Activated T-cell treated with anti-CD3 and anti-CD28 coated beads, Interleukin-2, amount 50 U/mL, for 4 hours (primary cell): ENCODE measurements at regions not wholly inside any gene's neighbourhood (a gene's known extent, or its start where the extent isn't known, plus 50 kb on each side); places are given as distances from the start of the nearest gene placed in this dataset.

Experiments
- ATAC-seq, 2 donors: fragments of 200-7000 bp; cut with Tn5 transposase; one replicate each; pipeline ENCODE4 v1.10.0; 2021
- DNase-seq: peaks from one replicate; pipeline ENCODE4 v3.0.0-alpha.2; 2020
- H3K27me3 Mint-ChIP-seq: one replicate; pipeline ENCODE4 v1.8.0; 2021; ENCODE audit warnings: low read depth, mixed read lengths
- H3K36me3 Mint-ChIP-seq: one replicate; pipeline ENCODE4 v1.8.0; 2022; ENCODE audit warnings: mixed read lengths; ENCODE audit not compliant: insufficient read depth
- H3K4me1 Mint-ChIP-seq: one replicate; pipeline ENCODE4 v1.8.0; 2021; ENCODE audit warnings: low read depth, mixed read lengths
- H3K4me3 Mint-ChIP-seq: one replicate; pipeline ENCODE4 v1.8.0; 2021; ENCODE audit warnings: mild to moderate bottlenecking, moderate library complexity, mixed read lengths
- H3K9me3 Mint-ChIP-seq: one replicate; pipeline ENCODE4 v1.8.0; 2021; ENCODE audit warnings: mixed read lengths

DNA sequence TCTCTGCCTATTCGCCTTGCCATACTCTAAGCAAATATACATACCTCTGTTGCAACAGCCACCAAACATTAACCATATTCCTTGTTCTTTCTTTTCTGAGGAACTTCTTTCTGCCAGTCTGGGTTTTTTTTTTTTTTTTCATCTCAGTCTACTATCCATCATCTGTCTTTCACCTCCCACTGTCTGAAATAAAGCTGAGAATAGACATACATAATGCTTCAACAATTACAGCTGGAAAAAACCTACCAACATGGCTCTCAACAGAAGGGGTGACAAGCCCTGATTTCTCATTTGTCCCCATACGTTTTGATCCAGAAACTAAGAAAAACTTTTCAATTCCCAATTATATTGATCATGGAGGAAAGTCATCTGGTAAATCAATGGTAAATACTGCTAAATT is 728.8 kb upstream of the POU3F3 start:
- H3K4me1 Mint-ChIP-seq = no peaks in the 10 kb centered on the region
- peaks cover 7% of the 10 kb centered on the region for H3K9me3 Mint-ChIP-seq
- no peak for ATAC-seq
- H3K27me3 Mint-ChIP-seq = no peaks in the 10 kb centered on the region
- no peaks in the 10 kb centered on the region for H3K36me3 Mint-ChIP-seq
- DNase-seq = no peak
- H3K4me3 Mint-ChIP-seq = no peak overlapping the region

DNA sequence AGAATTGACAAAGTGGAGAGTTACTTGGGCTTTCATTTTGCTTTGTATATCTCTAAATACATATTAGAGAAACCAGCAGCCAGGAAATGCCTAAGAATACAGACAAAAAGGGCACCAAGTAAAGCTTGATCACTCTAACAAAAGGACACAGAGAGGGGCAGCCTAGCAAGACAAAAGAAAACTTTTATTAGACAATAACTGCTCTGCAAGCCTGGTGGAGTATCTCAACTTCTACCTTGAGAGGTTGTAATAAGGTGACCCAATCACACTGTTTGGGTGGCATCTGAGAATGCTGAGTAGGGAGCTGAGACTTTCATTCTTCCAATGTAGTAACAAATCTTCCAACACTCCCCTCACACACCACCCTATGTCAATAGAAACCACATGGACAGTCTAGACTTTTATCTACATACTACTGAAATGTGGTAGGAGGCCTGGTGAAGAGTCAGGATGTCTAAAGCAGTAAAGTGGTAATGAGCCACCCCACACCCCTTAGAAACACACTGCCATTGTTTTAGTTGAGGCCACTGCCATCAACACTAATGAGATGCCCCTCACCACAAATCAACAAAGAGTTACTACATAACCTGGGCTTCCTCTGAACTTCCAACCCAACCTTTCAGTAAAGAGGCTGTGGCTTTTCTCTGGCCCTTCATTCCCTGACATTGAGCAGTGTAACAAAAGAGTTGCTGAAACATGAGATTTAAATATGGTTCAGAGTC is 726.7 kb upstream of the POU3F3 start:
- Mint-ChIP-seq H3K4me3 (no peak overlapping the region), H3K4me1 (no peaks in the 10 kb centered on the region), H3K9me3 (peaks cover 7% of the 10 kb centered on the region), H3K36me3 (no peaks in the 10 kb centered on the region), H3K27me3 (no peaks in the 10 kb centered on the region)
- DNase-seq (no peak), ATAC-seq (no peak)

DNA sequence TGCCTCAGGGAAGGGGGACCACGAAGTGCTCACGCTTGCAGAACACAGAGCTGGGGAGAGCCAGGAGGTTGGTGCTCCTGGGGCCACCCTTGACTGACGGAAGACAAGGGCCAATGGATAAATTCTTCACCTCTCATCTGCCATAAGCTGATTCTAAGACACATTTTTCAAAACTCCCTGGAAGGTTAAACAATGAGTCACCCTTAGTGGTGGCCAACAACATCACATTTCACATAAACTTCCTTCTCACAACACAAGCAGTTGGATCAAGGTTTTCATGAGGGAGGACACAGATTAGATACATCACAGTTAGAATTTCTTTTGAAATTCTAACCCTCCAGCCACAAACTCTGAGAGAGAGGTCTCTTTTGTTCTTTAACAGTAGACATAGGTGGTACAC is 713.6 kb upstream of the POU3F3 start:
- DNase-seq = no peak
- ATAC-seq = no peak
- Mint-ChIP-seq H3K36me3 (no peaks in the 10 kb centered on the region), H3K4me1 (no peaks in the 10 kb centered on the region), H3K27me3 (no peaks in the 10 kb centered on the region), H3K9me3 (peaks cover 15% of the 10 kb centered on the region), H3K4me3 (no peak overlapping the region)

DNA sequence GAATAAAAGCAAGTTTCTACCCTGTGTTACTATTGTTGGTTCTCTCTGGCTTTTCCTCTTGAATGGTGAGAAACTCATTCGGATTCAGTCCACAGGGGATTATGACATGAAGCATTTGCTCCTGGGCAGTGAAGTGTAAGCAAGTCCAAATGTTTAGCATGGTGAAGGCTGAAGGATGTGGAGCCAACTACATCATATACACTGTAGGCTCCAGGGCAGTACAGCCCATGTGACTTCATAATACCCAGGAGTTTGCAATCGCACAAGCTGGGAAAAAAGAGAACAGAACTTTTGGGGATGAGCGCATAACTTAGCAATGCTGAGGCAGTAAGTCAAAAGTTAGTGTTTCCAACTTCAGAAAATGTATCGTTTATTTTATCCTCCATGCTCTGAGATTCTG is 695.7 kb upstream of the POU3F3 start:
- ATAC-seq (no peak), DNase-seq (no peak)
- Mint-ChIP-seq H3K27me3 (no peaks in the 10 kb centered on the region), H3K36me3 (no peaks in the 10 kb centered on the region), H3K4me1 (no peaks in the 10 kb centered on the region), H3K9me3 (peaks cover 10% of the 10 kb centered on the region), H3K4me3 (no peak overlapping the region)

DNA sequence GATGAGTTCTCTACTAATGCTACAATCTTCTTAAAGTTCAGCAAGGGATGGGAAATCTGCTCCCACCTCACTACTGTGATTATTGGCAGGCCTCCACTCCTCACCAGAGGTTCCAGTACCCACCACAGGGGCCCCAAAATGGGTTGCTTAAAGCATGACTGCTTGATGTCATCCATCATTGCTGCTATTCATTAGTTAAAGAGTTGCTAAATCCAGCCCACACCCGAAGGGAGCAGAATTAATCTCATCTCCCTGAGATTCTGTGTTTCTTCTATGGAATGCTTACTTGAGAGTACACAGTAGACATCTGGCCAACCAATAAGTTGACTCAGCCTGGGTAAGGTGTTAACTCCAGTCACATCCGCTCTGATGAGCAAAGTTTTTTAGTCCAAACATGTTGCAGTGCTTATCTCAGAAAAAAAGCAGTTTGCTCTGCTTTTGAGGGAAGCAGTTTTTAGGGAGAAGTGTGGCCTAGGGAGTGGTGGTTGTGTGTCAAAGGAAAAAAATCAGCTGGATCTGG is 690.2 kb upstream of the POU3F3 start:
- Mint-ChIP-seq H3K36me3 (no peaks in the 10 kb centered on the region), H3K4me1 (no peaks in the 10 kb centered on the region), H3K27me3 (no peaks in the 10 kb centered on the region), H3K4me3 (no peak overlapping the region), H3K9me3 (peaks cover 10% of the 10 kb centered on the region)
- no peak for DNase-seq
- no peak for ATAC-seq

DNA sequence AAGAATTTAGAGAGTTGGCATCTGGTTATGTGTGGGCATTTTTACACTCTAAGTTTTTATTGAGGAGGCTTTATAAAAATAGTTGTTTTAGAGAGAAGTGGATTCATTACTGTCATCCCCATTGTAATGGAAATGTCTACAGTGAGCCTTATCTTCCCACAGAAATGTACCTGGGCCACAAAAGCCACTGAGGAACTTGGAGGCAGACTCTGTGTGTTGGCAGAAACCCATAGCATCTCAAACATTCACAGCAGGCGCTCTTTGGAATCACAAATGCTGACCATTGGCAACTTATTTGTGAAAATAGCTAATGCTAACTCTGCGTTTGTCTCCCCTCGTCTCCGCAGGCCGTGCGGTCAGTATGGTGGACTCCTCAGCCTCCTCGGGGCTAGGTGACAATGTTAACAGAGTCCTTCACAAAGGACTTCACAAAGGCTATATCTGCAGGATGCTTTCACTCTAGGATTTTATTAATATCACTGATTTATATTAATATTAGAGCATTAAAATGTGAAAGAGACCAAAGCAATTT is 689.1 kb upstream of the POU3F3 start:
- Mint-ChIP-seq H3K4me3 (no peak overlapping the region), H3K9me3 (peaks cover 10% of the 10 kb centered on the region), H3K27me3 (no peaks in the 10 kb centered on the region), H3K4me1 (no peaks in the 10 kb centered on the region), H3K36me3 (no peaks in the 10 kb centered on the region)
- no peak for DNase-seq
- ATAC-seq = no peak

DNA sequence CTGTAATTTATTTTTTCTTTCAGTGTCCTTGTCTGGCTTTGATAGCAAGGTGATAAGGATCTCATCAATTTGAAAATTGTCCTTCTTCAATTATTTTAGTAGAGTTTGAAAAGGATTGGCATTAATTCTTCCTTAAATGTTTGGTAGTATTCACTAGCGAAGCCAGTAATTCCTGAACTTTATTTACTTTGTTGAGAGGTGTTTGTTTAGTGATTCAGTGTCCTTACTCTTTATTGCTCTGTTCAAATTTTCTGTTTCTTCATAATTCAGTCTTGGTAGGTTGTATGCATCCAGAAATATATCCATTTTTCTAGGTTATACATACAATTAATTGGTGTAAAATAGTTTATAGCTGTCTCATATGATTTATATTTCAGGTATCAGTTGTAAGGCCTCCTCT is 676.7 kb upstream of the POU3F3 start:
- Mint-ChIP-seq H3K4me1 (no peaks in the 10 kb centered on the region), H3K9me3 (peaks cover 23% of the 10 kb centered on the region), H3K4me3 (no peak overlapping the region), H3K36me3 (no peaks in the 10 kb centered on the region), H3K27me3 (no peaks in the 10 kb centered on the region)
- ATAC-seq (no peak), DNase-seq (no peak)

DNA sequence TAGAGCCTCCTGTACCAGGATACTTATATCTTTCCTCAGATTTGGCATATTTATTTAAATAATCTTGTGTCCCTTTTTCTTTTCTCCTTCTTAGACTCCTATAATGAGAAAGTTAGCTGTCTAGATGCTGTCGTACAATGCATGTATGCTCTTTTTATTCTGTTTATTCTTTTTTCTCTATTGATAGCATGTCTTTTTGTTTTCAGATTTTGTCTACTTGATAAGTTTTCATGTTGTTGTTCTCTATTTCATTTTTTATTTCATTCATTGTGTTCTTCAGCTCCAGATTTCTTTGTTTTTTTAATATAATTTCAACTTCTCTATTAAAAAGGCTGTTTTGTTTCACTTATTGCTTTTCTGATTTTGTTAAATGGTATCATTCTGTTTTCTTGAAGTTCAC is 674.3 kb upstream of the POU3F3 start:
- no peak overlapping the region for H3K4me3 Mint-ChIP-seq
- no peak for DNase-seq
- peaks cover 35% of the 10 kb centered on the region for H3K9me3 Mint-ChIP-seq
- H3K4me1 Mint-ChIP-seq = no peaks in the 10 kb centered on the region
- no peaks in the 10 kb centered on the region for H3K27me3 Mint-ChIP-seq
- no peak for ATAC-seq
- no peaks in the 10 kb centered on the region for H3K36me3 Mint-ChIP-seq

DNA sequence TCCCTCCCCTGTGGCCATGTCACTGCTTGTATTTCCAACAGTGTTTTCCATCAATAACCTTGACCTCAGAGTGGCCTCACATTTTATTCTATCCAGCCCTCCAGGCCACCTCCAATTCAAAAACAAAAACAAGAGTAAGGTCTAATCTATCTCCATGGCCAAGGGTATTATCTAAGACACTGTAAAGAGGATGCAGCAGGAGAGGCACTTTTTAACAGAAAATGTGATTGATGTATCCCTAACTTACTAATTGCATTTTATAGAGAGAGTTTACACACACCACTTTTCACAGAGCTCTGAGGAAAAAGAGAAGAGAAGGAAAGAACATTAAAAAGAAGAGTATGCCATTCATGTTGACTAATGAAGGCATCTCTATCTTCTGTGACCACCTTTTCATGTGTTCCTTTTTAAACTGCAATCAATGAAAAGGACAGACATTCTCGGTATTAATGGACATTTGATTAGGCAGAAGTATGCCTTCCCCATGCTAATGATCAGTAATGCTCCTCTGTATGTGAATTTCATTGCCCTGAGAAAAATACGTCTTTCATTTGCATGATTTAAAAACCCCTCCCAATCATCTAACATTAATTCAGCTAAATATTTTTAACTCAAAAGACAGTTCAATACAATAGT is 653.3 kb upstream of the POU3F3 start:
- DNase-seq (no peak), ATAC-seq (no peak)
- peaks cover 3% of the 10 kb centered on the region for H3K9me3 Mint-ChIP-seq
- H3K36me3 Mint-ChIP-seq = no peaks in the 10 kb centered on the region
- H3K4me1 Mint-ChIP-seq = no peaks in the 10 kb centered on the region
- H3K27me3 Mint-ChIP-seq = no peaks in the 10 kb centered on the region
- H3K4me3 Mint-ChIP-seq = no peak overlapping the region

DNA sequence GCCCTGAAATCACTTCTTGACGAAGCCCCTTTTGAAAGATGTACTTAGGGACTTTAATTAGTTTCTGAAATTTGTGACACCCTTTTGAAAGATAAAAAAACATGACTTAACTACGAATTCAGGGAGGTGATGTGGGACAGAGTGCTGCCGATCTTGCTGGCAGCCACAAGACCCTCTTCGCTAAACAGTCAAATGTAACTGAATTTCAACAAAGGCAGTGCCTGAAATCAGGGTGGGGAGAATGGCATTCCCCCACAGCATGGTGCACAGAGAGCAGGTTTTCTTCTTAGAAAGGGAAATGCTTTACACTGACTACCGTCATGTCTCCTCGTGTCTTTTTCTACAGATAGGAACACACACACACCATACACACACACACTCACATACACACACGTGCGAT is 640.2 kb upstream of the POU3F3 start:
- no peaks in the 10 kb centered on the region for H3K4me1 Mint-ChIP-seq
- H3K36me3 Mint-ChIP-seq = no peaks in the 10 kb centered on the region
- H3K27me3 Mint-ChIP-seq = no peaks in the 10 kb centered on the region
- H3K9me3 Mint-ChIP-seq = no peaks in the 10 kb centered on the region
- ATAC-seq (no peak), DNase-seq (no peak)
- no peak overlapping the region for H3K4me3 Mint-ChIP-seq

DNA sequence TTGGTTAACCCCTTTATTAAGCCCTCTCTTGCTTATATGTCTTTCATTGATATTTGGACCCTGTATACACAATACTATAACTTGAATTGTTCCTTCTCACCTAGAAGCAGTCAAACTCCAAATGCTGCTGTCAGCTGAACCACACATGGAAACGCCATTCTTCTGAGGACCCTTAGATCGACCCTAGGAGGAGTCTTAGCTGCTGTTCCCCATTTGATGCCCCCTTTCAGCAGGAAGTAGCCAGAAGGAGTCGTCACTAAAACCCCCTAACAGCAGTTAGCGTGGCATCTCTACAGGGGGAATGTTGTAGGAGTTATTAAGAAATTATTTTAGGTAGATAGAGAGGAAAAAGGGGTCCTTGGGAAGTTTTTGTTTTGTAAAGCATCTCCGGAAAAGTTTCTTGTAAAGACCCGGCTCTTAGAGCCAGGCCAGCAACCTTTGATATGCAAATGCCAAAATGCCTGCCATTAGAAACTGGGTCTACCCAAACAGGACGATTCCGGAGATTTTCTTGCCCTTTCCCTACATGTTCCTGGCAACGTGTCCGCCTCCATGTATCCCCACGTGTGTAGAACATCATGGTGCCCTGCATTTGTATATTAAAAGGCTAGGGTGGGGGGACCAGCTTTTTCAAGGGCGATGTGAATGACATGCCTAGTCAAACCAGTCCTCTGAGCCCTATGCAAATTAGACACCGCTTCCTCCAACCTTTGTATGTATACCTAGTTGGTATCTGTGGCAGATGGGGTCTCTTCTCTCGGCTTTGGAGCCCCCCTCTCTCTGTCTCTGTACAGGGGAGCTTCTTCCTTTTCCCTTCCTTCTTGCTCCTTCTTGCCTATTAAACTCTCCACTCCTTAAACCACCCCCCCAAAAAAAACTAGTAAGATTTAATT is 638.4 kb upstream of the POU3F3 start:
- no peaks in the 10 kb centered on the region for H3K36me3 Mint-ChIP-seq
- no peak for ATAC-seq

DNA sequence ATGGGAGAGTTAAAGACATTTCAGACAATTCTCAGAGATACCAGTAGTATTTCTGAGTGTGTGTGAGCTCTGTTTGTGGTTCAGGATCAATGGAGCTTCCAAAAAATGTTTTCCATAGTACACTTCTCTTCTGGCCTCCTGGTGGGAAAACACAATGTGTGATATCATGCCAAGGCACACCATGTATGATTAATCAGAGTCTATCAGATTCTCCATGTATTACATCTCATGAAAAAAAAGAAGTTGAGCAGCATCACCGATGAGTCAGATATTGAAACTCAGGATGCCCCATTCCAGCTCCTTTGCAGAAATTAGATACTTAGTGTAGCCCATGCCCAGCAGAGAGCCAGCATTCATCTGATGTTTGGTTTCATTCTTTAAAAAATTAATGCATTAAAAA is 620.3 kb upstream of the POU3F3 start:
- Mint-ChIP-seq H3K4me3 (no peak overlapping the region), H3K27me3 (no peaks in the 10 kb centered on the region), H3K4me1 (no peaks in the 10 kb centered on the region), H3K36me3 (no peaks in the 10 kb centered on the region), H3K9me3 (peaks cover 23% of the 10 kb centered on the region)
- DNase-seq (no peak), ATAC-seq (no peak)

More for the DNA sequence above, 638.4 kb upstream of the POU3F3 start:
- Mint-ChIP-seq H3K4me1 (no peaks in the 10 kb centered on the region), H3K9me3 (no peaks in the 10 kb centered on the region), H3K4me3 (no peak overlapping the region), H3K27me3 (no peaks in the 10 kb centered on the region)
- DNase-seq = no peak

DNA sequence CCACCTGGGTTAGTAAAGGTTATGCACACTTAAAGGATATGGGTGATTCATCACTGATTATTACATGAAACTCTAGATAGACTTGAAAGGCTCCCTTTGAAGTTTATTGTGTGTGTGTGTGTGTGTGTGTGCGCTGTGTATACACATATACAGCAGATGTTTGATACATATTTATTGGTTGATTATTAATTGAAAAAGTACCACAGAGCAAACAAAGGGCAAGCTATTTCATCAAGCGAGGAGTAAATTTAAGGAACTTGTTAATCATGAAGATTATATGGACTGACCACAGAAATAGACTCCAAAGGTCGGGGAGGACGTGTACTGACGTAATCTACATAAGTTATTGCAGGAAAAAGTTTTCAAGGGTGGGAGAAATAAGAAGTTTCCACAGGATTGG is 617.4 kb upstream of the POU3F3 start:
- Mint-ChIP-seq H3K27me3 (no peaks in the 10 kb centered on the region), H3K4me3 (no peak overlapping the region), H3K36me3 (no peaks in the 10 kb centered on the region), H3K4me1 (no peaks in the 10 kb centered on the region), H3K9me3 (peaks cover 27% of the 10 kb centered on the region)
- DNase-seq = no peak
- no peak for ATAC-seq

DNA sequence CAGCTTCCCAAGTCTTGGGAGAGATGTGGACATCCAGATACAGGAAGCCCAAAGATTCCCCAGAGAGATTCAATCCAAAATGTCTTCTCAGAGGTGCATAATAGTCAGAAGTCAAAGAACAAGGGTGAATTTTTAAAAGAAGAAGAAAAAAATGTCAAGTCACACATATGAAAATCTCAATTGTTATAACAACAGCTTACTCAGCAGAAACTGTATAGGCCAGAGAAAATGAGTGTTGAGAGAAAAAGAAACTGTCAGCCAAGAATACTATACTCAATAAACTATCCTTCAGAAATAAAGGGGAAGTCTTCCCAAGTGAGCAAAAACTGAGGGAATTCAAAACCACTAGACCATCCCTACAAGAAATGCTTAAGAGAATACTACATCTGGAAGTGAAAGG is 612.9 kb upstream of the POU3F3 start:
- DNase-seq = no peak
- ATAC-seq = no peak
- peaks cover 37% of the 10 kb centered on the region for H3K9me3 Mint-ChIP-seq

More for the DNA sequence above, 612.9 kb upstream of the POU3F3 start:
- no peak overlapping the region for H3K4me3 Mint-ChIP-seq
- no peaks in the 10 kb centered on the region for H3K27me3 Mint-ChIP-seq
- H3K4me1 Mint-ChIP-seq = no peaks in the 10 kb centered on the region
- no peaks in the 10 kb centered on the region for H3K36me3 Mint-ChIP-seq
